Activated CD4-positive, alpha-beta T cell treated with anti-CD3 and anti-CD28 coated beads, Interleukin-2, Interleukin-4, amounts not matched to agents 100 ng/mL and 50 ng/mL, durations not matched to agents 16 hours and 8 hours (primary cell): ENCODE measurements at regions not wholly inside any gene's neighbourhood (a gene's known extent, or its start where the extent isn't known, plus 50 kb on each side); places are given as distances from the start of the nearest gene placed in this dataset.

Source experiments
- DNase-seq: peaks from one replicate; pipeline ENCODE4 v3.0.0-alpha.2; 2020; ENCODE audit warnings: low spot score

DNA sequence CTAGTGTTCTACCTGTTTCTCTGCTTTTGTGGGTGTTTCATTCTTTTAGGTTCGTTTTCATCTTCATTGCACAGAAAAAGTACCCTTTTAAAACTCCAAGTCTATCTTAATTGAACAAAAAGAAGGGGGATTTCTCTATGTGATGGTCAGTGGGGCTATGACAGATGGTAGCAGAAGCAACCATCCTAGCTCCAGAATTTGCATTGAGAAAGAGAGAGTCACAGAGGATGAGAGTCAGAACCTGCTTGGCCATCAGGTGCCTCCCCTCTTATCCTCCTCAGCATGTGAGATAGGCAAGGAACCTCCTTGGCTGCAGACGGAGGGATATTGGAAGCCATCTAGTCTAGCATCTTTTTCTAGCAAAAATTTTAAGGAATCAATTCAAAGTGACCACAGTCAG, 398.0 kb upstream of the DCC start:
- no peak for DNase-seq

DNA sequence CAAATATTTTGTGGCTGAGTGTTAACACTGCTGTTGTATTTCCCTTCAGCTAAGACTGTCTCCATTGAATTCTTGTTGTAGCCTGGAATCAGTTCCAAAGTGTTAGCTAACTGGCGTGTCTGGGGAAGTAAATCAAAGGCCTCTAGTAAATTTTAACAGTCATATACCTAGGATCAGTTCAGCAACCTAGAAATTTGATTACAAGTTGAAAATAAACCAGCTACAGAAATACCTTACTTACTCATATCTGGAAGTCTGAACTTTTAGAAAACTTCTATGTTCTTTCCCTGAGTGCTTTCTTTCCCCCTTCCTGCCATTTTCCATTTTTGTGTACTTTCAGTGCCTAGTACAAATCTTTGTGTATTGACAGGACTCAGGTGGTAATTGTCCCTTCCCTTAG, 396.7 kb upstream of the DCC start:
- DNase-seq, result no peak

DNA sequence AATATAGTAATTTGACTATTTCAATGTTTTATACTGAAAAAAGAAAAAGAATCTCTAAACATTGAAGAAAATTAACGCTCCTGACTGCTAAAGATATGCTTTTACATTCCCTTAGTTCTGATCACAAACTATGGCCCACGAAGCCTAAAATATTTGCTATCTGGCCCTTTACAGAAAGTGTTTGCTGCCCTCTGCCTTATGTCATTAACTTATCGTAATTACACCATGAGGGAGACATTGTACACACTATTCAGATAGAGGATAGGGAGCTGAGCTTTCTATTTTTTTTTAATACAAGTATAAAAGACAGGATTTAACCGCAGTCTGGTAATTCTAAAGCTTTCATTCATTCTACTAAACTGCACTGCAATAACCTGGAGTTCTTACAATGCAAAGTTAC, 393.1 kb upstream of the DCC start:
- DNase-seq, result no peak

DNA sequence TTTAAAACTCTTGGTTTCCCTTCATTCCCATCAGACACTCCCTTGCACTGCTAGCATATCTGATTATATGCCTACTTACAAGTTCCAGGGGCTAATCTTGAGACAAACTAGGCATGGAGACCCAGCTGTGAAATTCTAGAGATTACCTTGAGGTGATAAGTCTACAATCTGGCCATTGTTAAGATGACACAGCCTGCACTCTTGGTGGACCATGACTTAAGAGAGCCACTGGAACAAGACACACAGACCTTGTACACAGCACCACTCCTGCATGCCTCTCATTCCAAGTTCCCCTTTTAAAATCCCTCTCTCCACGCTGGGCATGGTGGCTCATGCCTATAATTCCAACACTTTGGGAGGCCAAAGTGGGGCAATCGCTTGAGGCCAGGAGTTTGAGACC, 387.2 kb upstream of the DCC start:
- no peak for DNase-seq

DNA sequence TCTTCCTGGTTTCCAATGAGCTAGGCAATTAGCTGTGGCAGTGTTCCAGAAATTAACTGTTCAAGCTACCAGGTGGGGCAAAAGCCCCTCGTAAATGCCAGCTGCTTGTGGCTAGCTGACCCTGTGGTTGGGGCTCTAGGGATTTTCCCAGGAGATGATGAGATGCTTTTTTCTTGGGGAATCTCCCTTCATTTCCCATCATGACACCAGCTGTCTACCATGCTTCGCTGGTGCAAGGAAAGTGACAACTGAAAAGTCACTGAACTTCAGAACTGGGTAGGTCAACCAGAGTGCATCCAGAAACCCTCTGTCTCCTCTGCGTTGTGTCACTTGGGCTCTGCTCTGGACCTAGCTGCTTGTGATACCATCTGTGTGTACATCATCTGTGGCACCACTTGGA, 386.5 kb upstream of the DCC start:
- no peak for DNase-seq

DNA sequence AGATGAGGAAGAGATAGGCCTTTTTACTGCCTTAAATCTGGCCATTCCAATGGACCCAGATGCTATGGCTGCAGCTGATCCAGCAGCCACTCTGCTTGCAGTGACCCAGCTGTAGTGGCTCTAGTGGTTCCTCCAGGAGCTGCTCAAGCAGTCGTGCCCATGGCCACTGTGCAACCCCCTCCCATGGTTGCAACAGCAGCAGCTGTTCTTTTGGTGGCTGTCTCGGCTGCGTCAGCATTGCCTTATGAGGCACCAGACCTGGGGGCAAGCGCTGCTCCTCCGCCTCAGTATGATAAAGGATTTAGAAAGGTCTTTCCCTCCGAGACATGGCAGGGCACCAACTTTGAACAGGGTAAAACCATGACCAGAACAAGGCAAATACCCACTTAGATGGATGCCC, 384.9 kb upstream of the DCC start:
- DNase-seq, result no peak

DNA sequence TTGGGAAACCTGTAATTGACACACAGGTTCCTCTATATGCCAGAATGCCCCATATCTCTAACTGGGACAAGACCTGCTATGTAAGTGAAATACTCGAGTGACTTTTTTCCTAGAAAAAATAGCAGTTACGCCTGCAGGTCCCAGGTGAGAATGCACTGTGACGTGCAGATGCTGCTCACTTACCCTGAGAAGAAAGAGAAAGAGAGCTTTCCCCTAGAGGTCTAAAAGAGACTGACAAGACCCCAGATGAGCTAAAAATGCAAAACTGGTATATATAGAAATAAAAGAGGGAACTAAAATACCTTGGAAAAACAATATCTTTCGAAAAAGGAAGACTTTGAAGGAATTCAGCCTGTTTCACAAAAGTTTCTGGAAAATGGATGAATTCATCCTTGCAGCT, 383.0 kb upstream of the DCC start:
- no peak for DNase-seq

DNA sequence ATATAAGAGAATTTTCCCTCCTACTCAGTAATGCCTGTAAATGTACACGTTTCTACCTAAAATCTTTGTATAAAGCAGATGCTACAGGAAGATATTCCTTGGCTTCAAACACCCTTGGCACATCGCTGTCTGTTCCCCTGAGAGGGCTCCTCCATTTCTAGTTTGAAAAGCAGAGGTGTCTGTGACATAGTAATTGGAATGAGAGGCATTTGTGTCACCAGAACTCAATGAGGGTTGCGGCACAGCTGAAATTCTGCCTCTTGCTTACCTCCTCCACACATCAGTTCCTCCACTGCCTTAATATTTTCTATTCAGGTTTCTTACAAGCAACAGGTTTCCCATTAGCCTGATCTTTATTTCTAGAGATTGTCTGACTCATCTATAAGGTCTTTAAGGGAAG, 359.9 kb upstream of the DCC start:
- no peak for DNase-seq

DNA sequence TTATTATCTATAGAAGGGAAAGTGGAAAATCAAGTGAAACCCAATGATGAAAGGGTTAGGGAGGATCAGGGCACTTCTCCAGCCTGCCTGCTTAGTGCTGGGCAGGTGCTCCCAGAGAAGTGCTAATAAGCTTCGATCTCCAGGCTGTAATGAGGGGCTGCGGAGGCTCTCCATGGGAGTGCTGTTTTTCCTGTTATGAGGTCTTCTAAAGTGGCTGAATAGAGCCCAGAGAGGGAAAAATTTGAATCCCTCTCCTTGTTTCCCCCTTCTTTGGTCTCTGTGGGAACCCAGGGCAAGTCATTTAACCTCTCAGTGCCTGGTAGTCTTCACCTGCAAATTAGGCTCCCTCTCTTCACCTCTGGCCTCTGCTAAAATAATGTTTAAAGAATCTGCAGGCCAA, 351.7 kb upstream of the DCC start:
- DNase-seq, result no peak

DNA sequence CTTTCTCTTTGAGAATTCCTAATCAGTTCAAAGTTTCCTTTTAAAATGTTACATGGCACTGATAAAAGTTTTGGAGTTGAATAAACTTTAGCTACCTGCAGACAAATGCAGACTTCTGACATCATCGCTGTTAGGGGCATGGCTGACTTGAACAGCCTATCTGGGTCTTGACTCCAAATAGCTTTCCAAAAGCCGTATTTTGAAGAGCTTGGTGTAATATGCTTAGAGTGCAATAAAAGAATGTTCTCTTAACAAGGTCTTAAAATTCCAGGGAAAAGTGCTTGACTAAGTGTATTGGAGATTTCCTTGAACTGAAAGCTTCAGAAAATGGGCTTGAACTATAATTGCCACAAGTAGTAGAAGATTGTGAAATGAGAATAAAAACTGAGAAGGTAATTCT, 342.9 kb upstream of the DCC start:
- no peak for DNase-seq

DNA sequence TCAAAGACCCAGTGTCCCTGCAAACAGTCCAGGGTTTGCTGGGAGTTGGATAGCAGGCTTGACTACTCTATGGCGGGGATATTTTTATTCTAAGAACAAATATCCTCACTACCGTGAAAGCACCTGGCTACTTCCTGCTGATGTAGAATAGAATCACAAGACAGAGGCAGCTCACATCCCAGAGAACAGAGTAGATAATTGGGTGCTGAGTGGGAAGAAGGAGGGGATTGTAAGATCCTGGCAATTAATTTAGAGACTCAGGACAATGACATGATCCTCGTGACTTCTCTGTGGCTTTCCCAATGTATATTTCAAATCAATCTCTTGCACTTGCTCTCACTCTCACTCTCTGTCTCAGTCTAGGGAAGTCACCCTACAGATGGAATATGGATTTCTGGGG, 341.9 kb upstream of the DCC start:
- no peak for DNase-seq

DNA sequence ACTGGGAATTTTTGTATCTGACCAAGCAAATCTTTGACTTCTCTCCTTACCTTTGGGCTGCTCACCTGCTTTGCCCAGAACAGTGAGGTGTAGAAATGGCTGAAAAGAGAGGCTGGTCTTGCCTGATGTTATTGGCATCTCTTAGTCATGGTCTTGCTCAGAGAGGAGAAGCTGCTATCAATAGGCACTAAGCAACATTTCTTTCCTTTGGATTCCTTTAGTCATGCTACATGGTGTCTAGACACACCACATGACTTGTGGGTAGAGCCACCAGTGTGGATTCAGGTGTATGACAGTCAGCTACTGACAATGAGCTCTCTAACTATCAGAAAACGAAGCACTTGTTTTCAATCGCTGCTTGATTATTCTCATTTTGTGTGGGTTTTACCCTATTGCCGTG, 341.3 kb upstream of the DCC start:
- no peak for DNase-seq

DNA sequence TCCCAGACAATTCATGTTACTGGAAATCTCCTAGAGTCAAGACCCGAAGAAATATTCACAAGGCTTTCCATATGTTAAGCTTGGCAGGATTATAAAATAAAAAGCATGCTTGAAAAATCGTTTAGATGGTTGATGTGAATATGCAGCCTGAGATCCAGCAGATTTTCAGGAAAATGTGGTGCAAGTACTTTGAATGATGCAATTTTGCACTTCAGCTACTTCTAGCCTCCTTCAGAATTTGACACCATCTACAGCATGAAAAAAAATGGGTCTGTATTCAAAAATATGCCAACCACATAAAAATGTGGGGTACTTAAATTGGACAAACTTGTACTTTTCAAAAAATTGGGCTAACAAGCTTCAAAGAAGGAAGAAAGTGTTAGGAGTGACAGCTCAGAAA, 340.6 kb upstream of the DCC start:
- no peak for DNase-seq

DNA sequence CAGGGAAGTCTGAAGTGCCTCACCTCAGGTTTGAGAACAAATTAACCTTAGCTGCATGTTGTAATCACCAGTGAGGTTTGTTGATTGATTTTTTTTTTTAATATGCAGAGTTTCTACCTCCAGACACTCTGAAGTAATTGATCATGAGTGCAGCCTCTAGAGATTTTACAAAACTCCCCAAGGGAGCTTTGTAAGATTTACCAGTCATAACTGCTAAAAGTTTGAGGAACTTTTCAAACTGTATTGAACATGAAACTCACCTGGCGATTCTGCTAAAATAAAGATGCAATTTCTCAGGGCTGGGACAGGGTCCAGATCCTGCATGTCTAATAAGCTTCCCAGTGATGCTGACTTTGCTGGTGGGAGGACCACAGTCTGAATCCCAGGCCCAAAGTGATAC, 339.6 kb upstream of the DCC start:
- no peak for DNase-seq

DNA sequence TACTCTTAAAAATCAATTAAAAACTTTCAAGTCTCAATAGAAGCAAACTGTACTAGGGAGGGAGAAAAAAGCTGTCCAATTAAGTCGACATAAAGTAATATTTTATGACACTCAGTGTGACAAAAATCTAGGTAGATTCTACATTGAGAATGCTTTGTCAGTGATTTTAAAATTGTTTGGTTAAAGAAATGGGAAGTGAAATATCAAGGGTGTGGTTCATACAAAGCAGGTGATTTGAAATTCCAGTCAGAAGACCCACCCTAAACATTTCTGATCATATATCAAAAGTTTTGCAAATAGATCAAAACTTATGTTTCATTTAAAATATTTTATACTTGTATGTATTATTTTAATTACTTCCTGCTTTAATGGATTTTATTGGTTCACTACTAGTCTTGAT, 338.9 kb upstream of the DCC start:
- DNase-seq, result no peak

DNA sequence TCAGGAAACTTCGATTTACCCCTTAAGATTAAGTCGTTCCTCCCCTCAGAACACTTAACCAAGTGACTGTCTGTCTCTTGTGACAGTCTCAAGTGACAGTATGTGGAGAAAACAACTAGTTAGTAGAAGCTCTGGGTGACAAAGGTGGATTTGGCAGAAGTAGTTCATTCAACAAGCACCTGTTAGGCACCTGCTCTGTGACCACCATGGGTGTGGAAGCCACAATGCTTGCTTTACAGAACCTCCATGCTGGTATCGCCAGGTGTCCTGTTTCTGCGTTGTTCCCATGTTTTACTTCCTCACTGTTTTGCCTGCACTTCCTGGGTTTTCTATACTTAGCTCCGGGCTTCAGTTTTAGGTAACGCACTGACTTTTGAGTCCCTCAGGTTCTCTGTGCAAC, 337.4 kb upstream of the DCC start:
- DNase-seq, result no peak

DNA sequence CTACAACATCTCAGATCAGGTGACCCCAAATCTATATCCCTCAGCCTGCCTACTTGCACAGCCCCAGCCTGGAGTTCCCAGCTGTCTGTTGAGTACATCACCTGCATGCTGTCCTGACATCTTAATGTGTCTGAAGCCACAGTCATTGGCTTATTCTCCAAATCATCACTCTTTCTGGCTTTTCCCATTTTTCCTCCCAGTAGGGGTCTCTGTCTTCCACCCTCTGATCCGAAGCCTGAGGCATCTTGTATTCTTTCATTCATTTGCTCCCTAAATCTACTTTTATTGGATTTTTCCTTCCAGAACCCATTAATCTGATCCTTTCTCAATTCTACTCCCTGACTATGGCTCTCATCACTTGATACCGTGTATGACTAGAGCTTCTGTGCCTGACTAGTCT, 332.9 kb upstream of the DCC start:
- no peak for DNase-seq

DNA sequence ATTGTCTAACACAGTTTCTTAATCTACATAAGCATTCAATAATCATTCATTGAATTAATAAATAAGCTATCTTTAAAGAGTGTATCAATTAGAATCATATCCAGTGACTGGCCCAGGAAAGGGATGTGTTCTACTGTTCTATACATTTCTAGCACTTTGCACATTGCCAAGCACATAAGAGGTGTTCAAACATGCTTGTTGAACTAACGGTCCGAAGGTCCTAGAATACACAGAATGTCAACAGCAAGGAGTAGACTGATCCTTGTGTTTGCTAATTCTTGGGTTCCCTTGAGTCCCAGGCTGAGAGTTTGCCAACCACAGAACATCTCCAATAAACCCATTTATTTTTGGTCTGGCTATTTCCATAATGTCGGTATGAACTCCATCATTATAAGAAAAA, 331.7 kb upstream of the DCC start:
- DNase-seq, result no peak

DNA sequence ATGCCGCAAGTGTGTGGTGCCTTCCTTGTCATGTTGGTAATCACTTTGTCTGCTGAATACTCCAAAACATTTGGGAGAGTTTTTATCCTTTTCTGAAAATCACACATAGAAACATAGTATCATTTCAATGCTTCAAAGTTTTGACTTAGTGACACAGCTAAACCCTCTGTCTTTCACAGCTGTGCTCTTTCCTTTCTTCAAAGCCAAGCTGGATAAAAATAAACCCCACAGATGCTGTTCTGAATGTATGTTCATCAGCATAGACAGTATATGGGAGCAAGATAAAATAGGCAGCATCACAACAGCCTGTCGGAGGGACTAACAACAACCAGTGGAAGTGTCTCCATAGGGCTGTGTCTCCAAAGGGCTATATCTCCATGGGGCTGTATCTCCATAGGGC, 331.3 kb upstream of the DCC start:
- no peak for DNase-seq

DNA sequence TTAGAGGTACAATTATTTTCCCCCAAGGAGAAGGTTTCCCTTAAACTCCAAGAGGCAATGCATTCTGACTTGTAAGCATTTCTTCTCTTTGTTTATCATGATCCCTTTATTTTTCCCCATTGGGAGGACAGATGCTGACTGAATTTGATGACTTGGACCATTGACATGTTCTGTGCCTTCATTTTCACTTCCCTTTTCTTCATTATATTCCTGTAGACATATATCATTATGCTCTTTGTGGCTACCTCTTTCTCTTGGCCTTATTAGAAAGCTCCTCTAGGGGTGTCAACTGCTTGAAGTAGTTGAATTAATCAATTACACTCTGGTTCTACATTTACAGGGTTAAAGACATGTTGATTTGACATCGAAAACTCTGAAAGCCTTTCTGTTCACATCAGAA, 330.0 kb upstream of the DCC start:
- DNase-seq, result no peak

DNA sequence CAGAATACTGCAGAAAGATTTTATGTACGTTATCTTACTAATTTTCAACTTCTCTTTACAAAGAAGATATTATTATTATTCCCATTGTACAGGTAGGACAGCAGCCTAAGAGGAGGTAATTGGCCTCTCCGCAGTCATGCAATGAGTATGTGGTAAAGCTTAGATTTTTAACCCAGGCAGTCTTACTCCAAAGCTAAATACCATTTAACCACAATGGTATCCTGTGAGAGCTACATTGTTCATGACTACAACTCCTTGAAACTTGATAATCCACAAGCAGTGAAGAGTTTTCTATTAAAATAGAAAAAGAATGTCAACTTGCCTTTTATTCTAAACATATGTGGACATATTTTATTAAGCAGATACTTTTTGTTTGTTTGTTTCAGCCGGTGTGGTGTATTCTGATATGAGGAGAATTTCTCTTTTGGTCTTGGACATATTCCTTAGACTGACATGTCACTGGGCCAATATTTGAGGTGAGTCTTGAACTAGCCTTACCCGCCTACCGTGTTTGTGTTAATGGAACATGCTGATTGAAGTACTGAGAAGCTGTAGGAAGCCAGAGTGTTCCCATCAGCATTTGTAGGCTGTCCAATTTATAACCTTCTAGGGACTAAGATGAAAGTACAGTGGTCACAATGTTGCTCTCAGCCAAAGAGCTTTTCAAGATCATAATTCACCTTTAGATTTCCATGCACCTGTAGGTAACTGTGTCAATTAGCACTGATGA, 293.9 kb upstream of the DCC start:
- DNase-seq, result no peak

DNA sequence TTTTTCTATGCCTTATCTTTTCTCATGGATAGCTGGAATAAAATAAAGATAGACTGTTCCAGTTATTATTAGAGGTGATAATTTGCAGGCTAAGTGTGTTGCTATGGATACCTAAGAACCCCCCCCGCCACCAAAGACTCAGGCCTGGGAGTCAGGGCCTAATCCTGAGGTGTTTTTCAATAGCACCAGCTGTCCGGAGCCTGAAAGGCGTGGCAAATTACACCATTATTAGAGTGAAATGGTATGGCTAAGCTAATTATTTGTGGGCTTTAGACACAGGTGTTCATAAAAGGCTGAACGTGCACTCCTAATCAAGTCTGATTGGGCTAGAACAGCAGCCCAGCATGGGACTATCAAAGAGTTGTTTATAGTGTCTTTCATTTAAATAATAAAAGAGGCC, 293.2 kb upstream of the DCC start:
- DNase-seq, result no peak

DNA sequence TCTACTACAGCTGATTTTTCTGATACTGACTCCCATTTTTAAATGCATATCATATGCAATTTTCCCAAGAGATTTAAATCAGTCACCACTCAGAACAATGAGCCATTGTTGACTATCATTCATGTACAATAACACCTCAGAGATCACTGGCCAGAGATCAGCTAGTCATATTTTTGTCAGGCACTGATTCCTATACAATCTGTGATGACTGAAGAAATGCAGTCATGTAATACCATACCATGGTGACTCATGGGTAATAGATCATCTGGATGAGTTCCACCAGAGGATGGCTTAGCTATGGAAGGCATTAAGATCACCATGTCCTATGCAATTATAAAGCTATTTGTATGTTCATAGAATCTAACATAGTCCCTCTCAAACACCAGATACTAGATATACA, 285.7 kb upstream of the DCC start:
- no peak for DNase-seq

DNA sequence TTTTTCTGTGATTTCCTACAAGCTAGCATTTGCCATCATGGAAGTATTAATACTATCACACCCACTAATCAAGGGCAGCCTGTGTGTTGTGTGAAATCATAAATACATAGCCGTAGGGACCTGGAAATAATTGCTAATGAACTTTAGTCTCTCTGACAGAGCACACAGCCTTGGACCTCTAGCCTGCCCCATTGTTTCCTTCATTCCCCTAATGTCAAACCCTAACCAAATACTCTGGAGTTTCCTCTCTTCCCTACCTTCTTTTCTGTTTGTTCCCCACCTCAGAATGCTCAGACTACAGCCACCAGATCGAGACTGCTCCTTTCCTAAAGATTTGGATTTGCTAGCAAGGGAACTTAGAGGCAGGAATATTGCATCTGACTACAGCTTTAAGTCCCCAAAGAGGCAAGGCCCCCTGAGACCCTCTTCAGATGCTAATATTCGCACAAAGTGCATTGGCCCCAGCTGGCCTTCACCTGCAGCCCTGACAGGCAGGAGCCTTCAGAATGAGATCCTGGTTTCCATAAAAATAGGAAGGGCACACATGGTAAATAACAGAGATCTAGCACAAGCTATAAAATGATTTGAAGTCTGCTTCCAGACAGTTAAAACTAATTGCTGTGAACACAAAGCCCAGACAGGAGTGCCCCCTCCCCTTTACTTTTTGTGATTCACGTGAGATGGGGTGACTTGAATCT, 279.2 kb upstream of the DCC start:
- no peak for DNase-seq
